SK-N-SH treated with all-trans-retinoic acid at 6 μM for 48 hours (cell line): ENCODE measurements at regions not wholly inside any gene's neighbourhood (a gene's known extent, or its start where the extent isn't known, plus 50 kb on each side); places are given as distances from the start of the nearest gene placed in this dataset.

ENCODE experiments used
- CREB5 ChIP-seq: fragments of 250-450 bp; sonication (Bioruptor Pico); IDR thresholded peaks from 2 replicates; pipeline ENCODE4 v1.5.1; 2020; ENCODE audit warnings: low read depth, mild to moderate bottlenecking, moderate library complexity
- ESRRG ChIP-seq: fragments of 250-450 bp; sonication (Bioruptor Pico); IDR thresholded peaks from 2 replicates; pipeline ENCODE4 v1.6.1; 2021; ENCODE audit warnings: mild to moderate bottlenecking
- PPARA ChIP-seq: fragments of 250-450 bp; sonication (Bioruptor Pico); IDR thresholded peaks from 2 replicates; pipeline ENCODE4 v1.5.0; 2020; ENCODE audit warnings: mild to moderate bottlenecking, borderline replicate concordance

GRCh38 chr6:106895703-106896040, 78.9 kb downstream of the CD24 start:
- TF ChIP-seq ESRRG (no peak), PPARA (CRISPR knock-in tag) (no peak), CREB5 (CRISPR knock-in tag) (no peak)
